ENCODE measurements at regions not wholly inside any gene's neighbourhood (a gene's known extent, or its start where the extent isn't known, plus 50 kb on each side); places are given as distances from the start of the nearest gene placed in this dataset.

DNA sequence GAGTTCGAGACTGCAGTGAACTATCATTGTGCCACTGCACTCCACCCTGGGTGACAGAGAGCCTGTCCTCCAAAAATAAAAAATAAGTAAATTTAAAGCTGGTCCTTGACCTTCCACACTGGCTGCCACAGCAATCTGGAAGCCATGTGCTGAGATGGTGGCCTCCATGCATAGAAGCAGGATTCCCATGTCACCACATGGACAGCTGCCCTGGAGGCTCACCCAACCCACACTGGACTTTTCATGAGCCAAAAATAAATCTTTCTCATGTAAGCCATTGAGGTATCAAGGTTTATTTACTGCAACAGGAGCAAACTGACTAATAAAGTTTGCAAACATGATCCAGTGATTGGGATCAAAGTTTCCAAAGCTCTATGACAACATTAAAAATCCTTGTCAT, 88.5 kb downstream of the SETD4 start:
- in situ Hi-C loops (cut with HindIII; ENCODE audit: low sequenced_read_pairs), result no loop called here
- H3K4me3 ChIP-seq (ENCODE audit: low read depth, low read length), result no peak overlapping the region
- TF ChIP-seq CTCF (IDR thresholded peaks at IDR 0.05; ENCODE audit: low read depth, low read length), result no peak
- DNase-seq (ENCODE audit: low read depth, low spot score), result no peak

DNA sequence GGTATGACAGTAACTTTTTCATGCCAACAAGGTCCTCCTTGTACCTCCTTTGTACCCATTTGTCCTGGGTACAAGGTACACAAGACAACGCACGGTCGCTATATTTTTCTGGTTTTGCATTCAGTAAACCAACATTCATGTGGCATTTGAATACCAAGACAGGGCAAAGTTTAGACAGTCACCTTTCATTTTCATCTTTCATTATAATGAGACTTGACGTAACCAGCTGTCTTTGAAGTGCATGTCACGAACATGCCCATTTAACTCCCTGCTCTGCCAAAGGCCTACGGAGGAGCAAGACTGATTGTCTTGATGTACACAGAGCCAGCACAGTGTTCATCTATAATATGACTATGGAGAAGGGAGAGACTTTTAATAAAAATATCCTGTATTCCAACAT, 91.0 kb downstream of the SETD4 start:
- no peak for TF ChIP-seq CTCF (IDR thresholded peaks at IDR 0.05; ENCODE audit: low read depth, low read length)
- no peak overlapping the region for H3K4me3 ChIP-seq (ENCODE audit: low read depth, low read length)
- no peak for DNase-seq (ENCODE audit: low read depth, low spot score)
- in situ Hi-C loops (cut with HindIII; ENCODE audit: low sequenced_read_pairs), result no loop called here

DNA sequence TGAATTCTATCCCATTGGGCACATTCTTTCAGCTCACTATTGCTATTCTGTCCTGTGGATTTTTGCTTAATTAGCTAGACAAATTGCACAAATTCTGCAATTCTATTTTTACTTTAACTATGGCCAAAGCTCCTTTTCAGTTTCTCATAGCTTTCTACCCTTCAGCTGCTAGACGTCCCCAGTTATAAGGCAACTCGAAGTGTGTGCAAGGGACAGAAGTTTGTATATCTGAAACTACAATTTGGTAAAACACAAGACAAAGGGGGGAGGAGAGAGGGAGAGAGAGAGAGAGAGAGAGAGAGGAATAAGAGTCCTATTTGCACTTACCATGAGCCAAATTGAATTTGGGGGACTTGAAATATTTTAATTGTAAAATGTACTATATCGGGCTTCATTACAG, 91.8 kb downstream of the SETD4 start:
- in situ Hi-C loops (cut with HindIII; ENCODE audit: low sequenced_read_pairs), result no loop called here
- DNase-seq (ENCODE audit: low read depth, low spot score), result no peak
- no peak overlapping the region for H3K4me3 ChIP-seq (ENCODE audit: low read depth, low read length)
- no peak for TF ChIP-seq CTCF (IDR thresholded peaks at IDR 0.05; ENCODE audit: low read depth, low read length)

- TF ChIP-seq CTCF (IDR thresholded peaks at IDR 0.05; ENCODE audit: low read depth, low read length), result no peak
- in situ Hi-C loops (cut with HindIII; ENCODE audit: low sequenced_read_pairs), result no loop called here
- no peak overlapping the region for H3K4me3 ChIP-seq (ENCODE audit: low read depth, low read length)
- DNase-seq (ENCODE audit: low read depth, low spot score), result no peak
Observed at GRCh38 chr21:35965699-35966098, 94.6 kb downstream of the SETD4 start.

DNA sequence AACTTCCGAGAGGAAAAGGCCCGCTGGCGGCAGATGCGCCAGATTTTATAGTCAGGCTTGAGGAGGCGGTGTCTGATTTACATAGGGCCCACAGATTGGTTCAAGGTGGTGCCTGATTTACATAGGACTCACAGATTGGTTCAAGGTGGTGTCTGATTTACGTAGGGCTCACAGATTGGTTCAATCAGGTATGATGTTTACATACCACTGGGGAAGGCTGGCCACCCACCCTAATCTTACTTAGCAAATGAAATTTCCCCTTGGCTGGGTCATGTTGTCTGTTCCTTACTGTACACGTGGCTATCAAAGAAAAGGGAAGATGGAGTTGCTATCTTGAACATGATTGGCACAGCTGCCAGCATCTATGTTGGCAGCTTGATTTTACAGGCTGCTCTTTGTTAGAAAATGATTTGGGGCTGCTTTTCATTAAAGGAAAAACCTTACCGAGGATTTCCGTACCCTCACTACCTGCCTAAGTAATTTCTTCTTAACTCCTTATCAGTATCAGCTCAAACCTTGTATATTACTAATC, 96.3 kb downstream of the SETD4 start:
- no peak for TF ChIP-seq CTCF (IDR thresholded peaks at IDR 0.05; ENCODE audit: low read depth, low read length)
- in situ Hi-C loops (cut with HindIII; ENCODE audit: low sequenced_read_pairs), result no loop called here
- no peak overlapping the region for H3K4me3 ChIP-seq (ENCODE audit: low read depth, low read length)
- DNase-seq (ENCODE audit: low read depth, low spot score), result no peak

DNA sequence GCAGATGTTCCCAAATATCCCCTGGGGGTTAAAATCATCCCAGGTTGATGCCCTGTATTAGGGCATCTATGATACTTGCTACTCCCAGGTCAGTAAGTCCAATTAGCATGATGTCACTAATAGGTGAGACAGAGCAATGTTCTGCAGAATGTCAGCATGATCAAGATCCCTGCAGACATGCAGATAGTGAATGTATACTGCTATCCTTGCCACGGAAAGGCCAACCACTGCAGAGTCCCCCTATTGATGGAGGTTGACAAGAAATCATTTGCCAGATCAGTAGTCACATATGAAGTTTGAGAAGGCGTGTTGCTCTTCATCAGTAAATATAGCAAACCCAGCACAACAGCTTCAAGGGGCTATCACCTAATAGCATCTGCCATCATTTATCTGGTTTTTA, 97.4 kb downstream of the SETD4 start:
- in situ Hi-C loops (cut with HindIII; ENCODE audit: low sequenced_read_pairs), result no loop called here
- TF ChIP-seq CTCF (IDR thresholded peaks at IDR 0.05; ENCODE audit: low read depth, low read length), result no peak
- no peak overlapping the region for H3K4me3 ChIP-seq (ENCODE audit: low read depth, low read length)
- no peak for DNase-seq (ENCODE audit: low read depth, low spot score)

- no peak for DNase-seq (ENCODE audit: low read depth, low spot score)
- in situ Hi-C loops (cut with HindIII; ENCODE audit: low sequenced_read_pairs), result no loop called here
- no peak for TF ChIP-seq CTCF (IDR thresholded peaks at IDR 0.05; ENCODE audit: low read depth, low read length)
- H3K4me3 ChIP-seq (ENCODE audit: low read depth, low read length), result no peak overlapping the region
Observed at GRCh38 chr21:35954066-35954465, 106.3 kb downstream of the SETD4 start.
